Mucosa of rectum (tissue), 2 donors: ENCODE measurements at regions not wholly inside any gene's neighbourhood (a gene's known extent, or its start where the extent isn't known, plus 50 kb on each side); places are given as distances from the start of the nearest gene placed in this dataset.

ENCODE experiments used
- H3K27ac ChIP-seq, 2 donors: one replicate each; pipeline ENCODE4 v1.7.0; 2013; ENCODE audit warnings: inconsistent platforms in 2 of 2, low read depth in 2 of 2, low read length in 2 of 2
- H3K27me3 ChIP-seq, 2 donors: one replicate each; pipeline ENCODE4 v1.7.0; 2013; ENCODE audit warnings: low read length in 2 of 2; ENCODE audit not compliant: control insufficient read depth in 2 of 2, insufficient read depth in 2 of 2
- H3K36me3 ChIP-seq, 2 donors: one replicate each; pipeline ENCODE4 v1.7.0; 2013; ENCODE audit warnings: low read length in 2 of 2; ENCODE audit not compliant: control insufficient read depth in 2 of 2, insufficient read depth in 2 of 2
- H3K4me1 ChIP-seq, 2 donors: one replicate each; pipeline ENCODE4 v1.7.0; 2013; ENCODE audit warnings: low read length in 2 of 2, mild to moderate bottlenecking in 1 of 2; ENCODE audit not compliant: control insufficient read depth in 2 of 2, insufficient read depth in 2 of 2
- H3K4me3 ChIP-seq, 2 donors: one replicate each; pipeline ENCODE4 v1.7.0; 2013; ENCODE audit warnings: low read length in 2 of 2
- H3K9ac ChIP-seq, 2 donors: one replicate each; pipeline ENCODE4 v1.7.0; 2013; ENCODE audit warnings: low read length in 2 of 2, low read depth in 1 of 2, mild to moderate bottlenecking in 1 of 2
- H3K9me3 ChIP-seq, 2 donors: one replicate each; pipeline ENCODE4 v1.7.0; 2013; ENCODE audit warnings: low read length in 2 of 2; ENCODE audit not compliant: control insufficient read depth in 2 of 2
- donor health status: healthy.
- donor health status: Normal muscosa, but diverticular disease.

DNA sequence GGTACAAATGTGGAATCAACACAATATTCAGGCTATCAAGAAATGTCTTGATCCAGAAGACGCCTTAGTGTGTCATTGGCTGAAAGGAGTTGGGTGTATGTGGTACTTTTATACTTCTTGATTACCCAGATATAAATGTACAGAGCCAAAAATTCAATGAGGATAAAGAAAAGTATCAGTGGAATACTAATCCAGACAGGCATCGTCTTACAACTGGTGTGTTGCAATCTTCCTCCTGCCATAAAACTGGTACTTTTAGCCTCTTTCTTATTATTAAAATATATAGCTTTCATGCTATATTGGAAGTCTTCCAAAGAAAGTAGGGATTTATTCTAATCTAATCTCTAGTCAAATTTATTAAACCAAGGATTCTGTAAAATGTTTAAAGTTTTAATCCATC is 388.6 kb upstream of the MIR17HG start:
- Histone ChIP-seq H3K27me3 (no peaks in the 10 kb centered on the region), H3K9ac (no peak overlapping the region), H3K4me1 (no peaks in the 10 kb centered on the region), H3K4me3 (no peak overlapping the region), H3K9me3 (no peaks in the 10 kb centered on the region), H3K36me3 (no peaks in the 10 kb centered on the region), H3K27ac (no peak overlapping the region)

GRCh38 chr13:90968166-90968904 is 379.2 kb upstream of the MIR17HG start:
- H3K36me3 ChIP-seq, result no peaks in the 10 kb centered on the region
- H3K9ac ChIP-seq, result no peak overlapping the region
- H3K9me3 ChIP-seq, result no peaks in the 10 kb centered on the region
- H3K27ac ChIP-seq, result no peak overlapping the region
- no peak overlapping the region for H3K4me3 ChIP-seq
- no peaks in the 10 kb centered on the region for H3K4me1 ChIP-seq
- no peaks in the 10 kb centered on the region for H3K27me3 ChIP-seq

DNA sequence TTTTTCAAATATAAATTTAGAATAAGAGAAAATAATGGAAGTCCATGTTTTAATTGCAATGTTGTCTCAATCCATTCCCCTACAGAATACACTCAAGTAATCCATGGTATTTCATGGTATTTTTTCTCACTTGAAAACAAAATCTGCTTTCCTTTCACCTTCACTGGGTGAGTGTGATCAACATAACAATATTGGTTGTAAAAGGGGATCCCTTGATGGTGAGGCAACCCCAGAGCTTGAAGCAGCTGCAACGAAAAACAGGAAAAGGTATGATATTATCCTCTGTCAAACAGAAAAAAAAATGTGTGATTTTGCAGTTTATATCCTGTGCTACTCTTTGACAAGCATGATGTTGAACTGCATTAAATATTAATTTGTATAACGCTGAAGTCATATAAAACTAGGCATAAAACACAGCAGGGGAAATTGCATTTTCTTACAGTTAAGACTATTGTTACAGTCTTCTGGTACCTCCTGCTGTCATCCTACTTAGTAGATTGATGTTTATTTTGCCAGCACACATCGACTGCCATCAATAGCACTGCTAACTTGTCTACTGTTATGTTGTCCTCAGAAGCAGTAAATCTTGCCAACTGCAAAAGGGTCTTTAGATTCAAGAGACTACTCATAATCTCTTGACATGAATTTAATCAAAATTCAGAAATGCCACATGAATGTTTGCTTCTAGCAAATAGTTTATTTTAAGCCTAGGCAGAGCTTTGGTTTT is 373.1 kb upstream of the MIR17HG start:
- Histone ChIP-seq H3K27ac (no peak overlapping the region), H3K27me3 (no peaks in the 10 kb centered on the region), H3K4me3 (no peak overlapping the region), H3K4me1 (no peaks in the 10 kb centered on the region), H3K9me3 (no peaks in the 10 kb centered on the region), H3K36me3 (no peaks in the 10 kb centered on the region), H3K9ac (no peak overlapping the region)

DNA sequence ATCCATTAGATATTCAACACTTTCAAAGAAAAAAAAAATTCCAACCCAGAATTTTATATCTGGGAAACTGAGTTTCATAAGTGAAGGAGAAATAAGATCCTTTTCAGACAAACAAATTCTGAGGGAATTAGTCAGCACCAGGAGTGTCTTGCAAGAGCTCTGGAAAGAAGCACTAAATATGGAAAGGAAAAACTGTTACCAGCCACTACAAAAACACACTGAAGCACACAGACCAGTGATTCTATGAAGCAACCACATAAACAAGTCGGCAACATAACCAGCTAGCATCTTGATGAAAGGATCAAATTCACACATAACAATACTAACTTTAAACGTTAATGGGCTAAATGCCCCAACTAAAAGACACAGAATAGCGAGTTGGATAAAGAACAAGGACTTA is 368.4 kb upstream of the MIR17HG start:
- Histone ChIP-seq H3K4me1 (no peaks in the 10 kb centered on the region), H3K27ac (no peak overlapping the region), H3K9ac (no peak overlapping the region), H3K9me3 (no peaks in the 10 kb centered on the region), H3K36me3 (no peaks in the 10 kb centered on the region), H3K4me3 (no peak overlapping the region), H3K27me3 (no peaks in the 10 kb centered on the region)

DNA sequence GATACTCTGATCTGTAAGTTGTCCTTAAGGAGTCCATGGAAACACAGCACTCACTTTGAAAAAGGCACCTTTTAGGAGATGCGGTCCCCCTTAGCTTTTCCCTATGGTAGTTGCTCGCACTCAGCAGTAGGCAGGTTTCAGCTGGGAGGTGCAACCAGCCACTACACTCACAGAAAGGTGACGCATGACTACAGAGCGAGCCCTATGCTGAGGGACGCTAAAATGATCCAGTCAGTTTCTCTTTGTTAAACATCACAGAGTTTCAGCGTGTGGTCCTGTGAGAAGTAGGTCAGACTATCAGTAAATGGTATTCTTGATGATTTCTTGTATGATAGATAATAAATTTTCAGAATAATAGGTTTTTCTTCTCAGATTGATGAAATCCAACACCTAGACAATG is 362.7 kb upstream of the MIR17HG start:
- no peak overlapping the region for H3K27ac ChIP-seq
- no peaks in the 10 kb centered on the region for H3K36me3 ChIP-seq
- no peaks in the 10 kb centered on the region for H3K4me1 ChIP-seq
- no peaks in the 10 kb centered on the region for H3K27me3 ChIP-seq
- no peaks in the 10 kb centered on the region for H3K9me3 ChIP-seq
- no peak overlapping the region for H3K4me3 ChIP-seq
- no peak overlapping the region for H3K9ac ChIP-seq

DNA sequence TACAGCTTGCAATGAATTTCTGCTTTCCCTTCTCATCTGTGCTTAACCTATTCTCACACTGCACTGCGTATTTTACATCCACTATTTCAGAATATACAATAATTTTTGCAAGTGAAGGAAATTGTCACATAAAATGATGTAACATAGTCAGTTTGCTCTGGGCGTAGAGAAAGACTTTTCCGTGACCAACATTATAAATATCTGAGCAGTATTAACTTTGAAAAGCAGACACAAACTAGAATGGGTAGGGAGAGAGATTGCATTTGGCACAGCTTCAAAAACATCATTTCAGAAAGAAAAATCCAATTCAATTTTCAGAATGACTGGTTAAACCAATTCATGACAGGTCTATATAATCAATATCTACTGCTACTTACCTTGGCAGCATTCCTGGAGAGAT is 352.5 kb upstream of the MIR17HG start:
- no peaks in the 10 kb centered on the region for H3K9me3 ChIP-seq
- H3K4me1 ChIP-seq, result no peaks in the 10 kb centered on the region
- no peak overlapping the region for H3K4me3 ChIP-seq
- H3K27me3 ChIP-seq, result no peaks in the 10 kb centered on the region
- H3K27ac ChIP-seq, result no peak overlapping the region
- H3K9ac ChIP-seq, result no peak overlapping the region
- H3K36me3 ChIP-seq, result no peaks in the 10 kb centered on the region

DNA sequence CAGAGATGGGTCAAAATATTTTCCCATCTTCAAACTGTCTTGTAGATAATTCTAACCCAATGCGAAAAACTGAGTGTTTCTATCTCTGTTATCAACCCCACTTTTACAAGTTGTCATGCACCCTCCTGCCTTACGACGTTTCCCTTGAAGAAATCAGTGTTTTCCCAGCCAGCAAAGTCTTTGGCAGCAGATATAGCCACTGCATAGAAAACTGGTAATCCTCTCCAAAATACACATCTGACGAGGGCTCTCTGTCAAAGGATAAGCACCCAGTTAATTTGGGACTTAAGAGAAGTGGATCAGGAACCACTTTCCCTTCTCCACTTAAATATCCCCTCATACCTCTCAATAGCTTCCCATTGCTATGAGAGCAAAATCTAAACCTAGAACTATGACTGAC is 351.9 kb upstream of the MIR17HG start:
- Histone ChIP-seq H3K27me3 (no peaks in the 10 kb centered on the region), H3K36me3 (no peaks in the 10 kb centered on the region), H3K9me3 (no peaks in the 10 kb centered on the region), H3K9ac (no peak overlapping the region), H3K27ac (no peak overlapping the region), H3K4me1 (no peaks in the 10 kb centered on the region), H3K4me3 (no peak overlapping the region)

- no peaks in the 10 kb centered on the region for H3K36me3 ChIP-seq
- no peak overlapping the region for H3K4me3 ChIP-seq
- no peaks in the 10 kb centered on the region for H3K27me3 ChIP-seq
- H3K27ac ChIP-seq, result no peak overlapping the region
- H3K9me3 ChIP-seq, result no peaks in the 10 kb centered on the region
- H3K9ac ChIP-seq, result no peak overlapping the region
- H3K4me1 ChIP-seq, result no peaks in the 10 kb centered on the region
Observed at GRCh38 chr13:90997951-90998350, 349.5 kb upstream of the MIR17HG start.

DNA sequence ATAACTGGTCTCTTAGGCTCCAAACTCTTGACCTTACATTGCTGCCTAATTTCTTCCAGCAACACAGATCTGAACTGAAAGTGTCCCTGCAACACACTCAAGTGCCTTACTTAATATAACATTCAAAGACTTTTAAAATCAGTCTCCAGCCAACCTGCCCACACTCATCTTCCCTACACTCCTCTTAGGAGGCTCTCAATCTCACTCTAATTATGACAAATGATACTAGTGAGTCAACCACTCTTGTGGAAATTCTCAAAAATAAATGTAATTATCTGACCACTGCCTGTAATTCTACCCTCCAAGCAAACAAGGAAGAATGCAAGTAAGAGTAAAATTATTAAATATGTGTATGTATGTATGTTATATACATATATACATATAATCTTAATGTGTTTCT is 348.1 kb upstream of the MIR17HG start:
- H3K9ac ChIP-seq, result no peak overlapping the region
- no peaks in the 10 kb centered on the region for H3K9me3 ChIP-seq
- no peaks in the 10 kb centered on the region for H3K36me3 ChIP-seq
- no peaks in the 10 kb centered on the region for H3K4me1 ChIP-seq
- H3K27ac ChIP-seq, result no peak overlapping the region
- H3K27me3 ChIP-seq, result no peaks in the 10 kb centered on the region
- H3K4me3 ChIP-seq, result no peak overlapping the region

GRCh38 chr13:91001371-91001770 is 346.1 kb upstream of the MIR17HG start:
- Histone ChIP-seq H3K9ac (no peak overlapping the region), H3K36me3 (no peaks in the 10 kb centered on the region), H3K9me3 (no peaks in the 10 kb centered on the region), H3K4me3 (no peak overlapping the region), H3K27ac (no peak overlapping the region), H3K27me3 (no peaks in the 10 kb centered on the region), H3K4me1 (no peaks in the 10 kb centered on the region)
